GM23338 (cell line): ENCODE measurements at regions not wholly inside any gene's neighbourhood (a gene's known extent, or its start where the extent isn't known, plus 50 kb on each side); places are given as distances from the start of the nearest gene placed in this dataset.

Experiments
- ATAC-seq: fragments of 200-7000 bp; cut with Tn5 transposase; 3 replicates; pipeline ENCODE4 v1.9.1; 2020
- DNase-seq: peaks from one replicate; pipeline ENCODE4 v3.0.0-alpha.2; 2015; ENCODE audit warnings: low spot score
- H2AFZ ChIP-seq: fragments of 200-600 bp; sonication (generic); 2 replicates; pipeline ENCODE4 v1.8.0; 2016; ENCODE audit warnings: antibody characterized with exemption, mild to moderate bottlenecking, moderate library complexity
- H3F3A ChIP-seq: fragments of 200-600 bp; sonication (generic); replicated peaks from 2 replicates; pipeline ENCODE4 v1.8.0; 2017; ENCODE audit warnings: antibody characterized with exemption, mixed run types, low read depth
- H3K27ac ChIP-seq: fragments of 200-600 bp; sonication (generic); 2 replicates; pipeline ENCODE4 v1.6.1; 2016; ENCODE audit warnings: low read depth
- H3K27me3 ChIP-seq: fragments of 200-600 bp; sonication (generic); 2 replicates; pipeline ENCODE4 v1.8.0; 2016; ENCODE audit warnings: mild to moderate bottlenecking, mixed run types, moderate library complexity; ENCODE audit not compliant: insufficient read depth
- H3K36me3 ChIP-seq: fragments of 200-600 bp; sonication (generic); 2 replicates; pipeline ENCODE4 v1.8.0; 2016; ENCODE audit warnings: mild to moderate bottlenecking; ENCODE audit not compliant: insufficient read depth
- H3K4me1 ChIP-seq: fragments of 200-600 bp; sonication (generic); 2 replicates; pipeline ENCODE4 v1.8.0; 2016; ENCODE audit warnings: mild to moderate bottlenecking, moderate library complexity; ENCODE audit not compliant: insufficient read depth
- H3K4me2 ChIP-seq: fragments of 200-600 bp; sonication (generic); 2 replicates; pipeline ENCODE4 v1.7.1; 2017; ENCODE audit warnings: mixed run types
- H3K4me3 ChIP-seq: fragments of 200-600 bp; sonication (generic); 2 replicates; pipeline ENCODE4 v1.6.1; 2016; ENCODE audit warnings: mixed run types
- H3K79me2 ChIP-seq: fragments of 200-600 bp; sonication (generic); replicated peaks from 2 replicates; pipeline ENCODE4 v1.8.0; 2017; ENCODE audit warnings: mild to moderate bottlenecking; ENCODE audit not compliant: insufficient read depth
- H3K9me2 ChIP-seq: fragments of 200-600 bp; sonication (generic); 2 replicates; pipeline ENCODE4 v1.8.0; 2017; ENCODE audit not compliant: insufficient read depth
- H4K20me1 ChIP-seq: fragments of 200-600 bp; sonication (generic); replicated peaks from 2 replicates; pipeline ENCODE4 v1.8.0; 2017; ENCODE audit warnings: mild to moderate bottlenecking; ENCODE audit not compliant: insufficient read depth
- H3K27ac Mint-ChIP-seq: 2 replicates; pipeline ENCODE4 v1.8.0; 2020; ENCODE audit warnings: inconsistent platforms, mild to moderate bottlenecking, moderate library complexity, mixed read lengths
- H3K27me3 Mint-ChIP-seq: 3 replicates; pipeline ENCODE4 v1.8.0; 2022; ENCODE audit warnings: low read depth, mild to moderate bottlenecking, moderate library complexity, mixed read lengths, inconsistent platforms; ENCODE audit not compliant: insufficient read depth, poor library complexity
- H3K36me3 Mint-ChIP-seq: 3 replicates; pipeline ENCODE4 v1.8.0; 2021; ENCODE audit warnings: low read depth, mild to moderate bottlenecking, inconsistent platforms, moderate library complexity, mixed read lengths
- H3K4me1 Mint-ChIP-seq: 3 replicates; pipeline ENCODE4 v1.8.0; 2020; ENCODE audit warnings: mild to moderate bottlenecking, inconsistent platforms, mixed read lengths
- H3K4me3 Mint-ChIP-seq: 3 replicates; pipeline ENCODE4 v1.8.0; 2021; ENCODE audit warnings: moderate library complexity, mild to moderate bottlenecking, inconsistent platforms, mixed read lengths
- H3K9me3 Mint-ChIP-seq: 3 replicates; pipeline ENCODE4 v1.8.0; 2020; ENCODE audit warnings: moderate library complexity, mild to moderate bottlenecking, inconsistent platforms, mixed read lengths
- CREB1 ChIP-seq: fragments of 250-450 bp; sonication (Bioruptor Pico); IDR thresholded peaks from 2 replicates; pipeline ENCODE4 v1.5.0; 2020; ENCODE audit warnings: low read depth, mild to moderate bottlenecking, moderate library complexity
- EZH2 ChIP-seq: fragments of 200-600 bp; sonication (generic); IDR thresholded peaks from one replicate; pipeline ENCODE4 v1.8.0; 2017; ENCODE audit warnings: antibody characterized with exemption, mild to moderate bottlenecking, low read depth; ENCODE audit not compliant: unreplicated experiment
- EZH2phosphoT487 ChIP-seq: fragments of 200-600 bp; sonication (generic); IDR thresholded peaks from one replicate; pipeline ENCODE4 v1.8.1; 2018; ENCODE audit warnings: antibody characterized with exemption; ENCODE audit not compliant: unreplicated experiment
- NANOG ChIP-seq: IDR thresholded peaks from 2 replicates; pipeline ENCODE4 v1.6.1; 2016; ENCODE audit warnings: antibody characterized with exemption, borderline replicate concordance
- POLR2AphosphoS5 ChIP-seq: IDR thresholded peaks from 2 replicates; pipeline ENCODE4 v1.6.1; 2016; ENCODE audit warnings: antibody characterized with exemption, low read depth
- STAT1 ChIP-seq: IDR thresholded peaks from one replicate; pipeline ENCODE4 v1.6.1; 2016; ENCODE audit warnings: antibody characterized with exemption; ENCODE audit not compliant: unreplicated experiment
- ZNF114 ChIP-seq: fragments of 250-450 bp; sonication (Bioruptor Pico); IDR thresholded peaks from 2 replicates; pipeline ENCODE4 v1.5.0; 2020; ENCODE audit warnings: mild to moderate bottlenecking, moderate library complexity
- TF ChIP-seq, protein P1 (sequence below), 2 experiments: fragments of 200-600 bp in 1 of 2; sonication (generic) in 1 of 2; conservative IDR thresholded peaks; 2 replicates each; pipeline versions ENCODE4 v1.5.1 to v1.6.1; 2016 to 2017; ENCODE audit warnings: antibody characterized with exemption in 2 of 2, low read depth in 2 of 2, mild to moderate bottlenecking in 2 of 2, moderate library complexity in 1 of 2
- TF ChIP-seq, protein P2 (sequence below): fragments of 250-450 bp; sonication (Bioruptor Pico); IDR thresholded peaks from 2 replicates; pipeline ENCODE4 v1.5.0; 2020; ENCODE audit warnings: mild to moderate bottlenecking, moderate library complexity
- TF ChIP-seq, protein P3 (sequence below): IDR thresholded peaks from one replicate; pipeline ENCODE4 v1.6.1; 2018; ENCODE audit warnings: antibody characterized with exemption; ENCODE audit not compliant: unreplicated experiment

DNA sequence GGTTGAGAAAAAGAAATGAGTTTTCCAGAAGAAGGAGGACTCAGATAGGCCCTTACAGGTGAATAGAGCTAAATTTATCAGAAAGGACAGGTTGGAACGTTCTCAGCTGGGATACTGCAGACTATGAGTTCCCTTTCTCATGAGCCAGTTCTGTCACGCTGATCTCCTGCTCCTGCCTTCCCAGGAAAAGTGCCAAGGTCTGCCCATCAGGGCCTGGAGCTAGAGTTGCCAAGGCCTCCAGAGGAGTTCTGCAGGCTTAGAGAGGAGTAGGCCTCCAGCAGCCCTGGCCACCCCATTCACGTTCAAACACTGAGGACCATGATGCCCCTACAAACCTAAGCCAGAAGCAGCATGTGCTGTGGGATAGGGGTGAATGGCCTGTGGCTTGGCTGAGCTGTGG, 126.8 kb upstream of the TNR start:
- TF ChIP-seq POLR2AphosphoS5 (no peak), EZH2 (no peak), STAT1 (no peak), ZNF114 (CRISPR knock-in tag) (no peak), NANOG (no peak), EZH2phosphoT487 (no peak)
- Histone ChIP-seq H3K27ac (no peak overlapping the region), H3K36me3 (no peaks in the 10 kb centered on the region), H2AFZ (no peak overlapping the region), H3K27me3 (no peaks in the 10 kb centered on the region), H3K4me1 (peaks cover 25% of the 10 kb centered on the region), H3K4me2 (no peak overlapping the region), H3K4me3 (no peak overlapping the region), H3K79me2 (no peaks in the 10 kb centered on the region), H3F3A (no peaks in the 10 kb centered on the region), H4K20me1 (no peaks in the 10 kb centered on the region), H3K9me2 (peaks cover 12% of the 10 kb centered on the region; the same call in 1 of the 2 replicates)
- Mint-ChIP-seq H3K36me3 (no peaks in the 10 kb centered on the region), H3K27ac (no peak overlapping the region), H3K4me3 (no peak overlapping the region), H3K27me3 (peaks cover 15% of the 10 kb centered on the region), H3K4me1 (peaks cover 30% of the 10 kb centered on the region), H3K9me3 (no peaks in the 10 kb centered on the region)
- ATAC-seq (no peak), DNase-seq (no peak)

DNA sequence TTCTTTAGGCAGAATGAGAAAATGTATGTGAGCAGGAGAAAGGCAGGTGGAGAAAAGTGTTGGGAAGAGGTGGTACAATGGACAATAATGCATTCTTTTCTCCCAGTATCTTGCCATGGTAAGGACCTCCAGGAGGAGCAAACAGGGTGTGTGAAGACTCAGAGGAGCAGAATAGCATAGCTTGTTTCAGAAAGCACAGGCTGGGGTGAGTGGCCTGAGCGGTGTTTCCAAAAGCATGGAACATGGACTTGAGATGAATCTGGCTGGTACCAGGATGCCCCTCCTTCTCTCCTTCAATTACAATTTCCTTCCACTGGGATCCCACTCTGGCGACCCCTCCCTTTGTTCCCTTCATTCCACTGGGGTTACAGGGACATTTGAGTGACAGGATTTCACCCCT, 123.4 kb upstream of the TNR start:
- Mint-ChIP-seq H3K4me3 (peak overlapping the region; percentile 0; the same call in 1 of the 3 replicates), H3K4me1 (peaks cover 59% of the 10 kb centered on the region)
- peak; percentile 9; the same call in 1 of the 3 replicates for ATAC-seq
- TF ChIP-seq ZNF114 (CRISPR knock-in tag) (no peak), CREB1 (CRISPR knock-in tag) (no peak), EZH2phosphoT487 (no peak), EZH2 (no peak)
- TF ChIP-seq, protein P1, sequence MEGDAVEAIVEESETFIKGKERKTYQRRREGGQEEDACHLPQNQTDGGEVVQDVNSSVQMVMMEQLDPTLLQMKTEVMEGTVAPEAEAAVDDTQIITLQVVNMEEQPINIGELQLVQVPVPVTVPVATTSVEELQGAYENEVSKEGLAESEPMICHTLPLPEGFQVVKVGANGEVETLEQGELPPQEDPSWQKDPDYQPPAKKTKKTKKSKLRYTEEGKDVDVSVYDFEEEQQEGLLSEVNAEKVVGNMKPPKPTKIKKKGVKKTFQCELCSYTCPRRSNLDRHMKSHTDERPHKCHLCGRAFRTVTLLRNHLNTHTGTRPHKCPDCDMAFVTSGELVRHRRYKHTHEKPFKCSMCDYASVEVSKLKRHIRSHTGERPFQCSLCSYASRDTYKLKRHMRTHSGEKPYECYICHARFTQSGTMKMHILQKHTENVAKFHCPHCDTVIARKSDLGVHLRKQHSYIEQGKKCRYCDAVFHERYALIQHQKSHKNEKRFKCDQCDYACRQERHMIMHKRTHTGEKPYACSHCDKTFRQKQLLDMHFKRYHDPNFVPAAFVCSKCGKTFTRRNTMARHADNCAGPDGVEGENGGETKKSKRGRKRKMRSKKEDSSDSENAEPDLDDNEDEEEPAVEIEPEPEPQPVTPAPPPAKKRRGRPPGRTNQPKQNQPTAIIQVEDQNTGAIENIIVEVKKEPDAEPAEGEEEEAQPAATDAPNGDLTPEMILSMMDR (conservative IDR thresholded peaks at IDR 0.05; ENCODE audit: low read depth in 2 of 2): no peak
- TF ChIP-seq, protein P2, sequence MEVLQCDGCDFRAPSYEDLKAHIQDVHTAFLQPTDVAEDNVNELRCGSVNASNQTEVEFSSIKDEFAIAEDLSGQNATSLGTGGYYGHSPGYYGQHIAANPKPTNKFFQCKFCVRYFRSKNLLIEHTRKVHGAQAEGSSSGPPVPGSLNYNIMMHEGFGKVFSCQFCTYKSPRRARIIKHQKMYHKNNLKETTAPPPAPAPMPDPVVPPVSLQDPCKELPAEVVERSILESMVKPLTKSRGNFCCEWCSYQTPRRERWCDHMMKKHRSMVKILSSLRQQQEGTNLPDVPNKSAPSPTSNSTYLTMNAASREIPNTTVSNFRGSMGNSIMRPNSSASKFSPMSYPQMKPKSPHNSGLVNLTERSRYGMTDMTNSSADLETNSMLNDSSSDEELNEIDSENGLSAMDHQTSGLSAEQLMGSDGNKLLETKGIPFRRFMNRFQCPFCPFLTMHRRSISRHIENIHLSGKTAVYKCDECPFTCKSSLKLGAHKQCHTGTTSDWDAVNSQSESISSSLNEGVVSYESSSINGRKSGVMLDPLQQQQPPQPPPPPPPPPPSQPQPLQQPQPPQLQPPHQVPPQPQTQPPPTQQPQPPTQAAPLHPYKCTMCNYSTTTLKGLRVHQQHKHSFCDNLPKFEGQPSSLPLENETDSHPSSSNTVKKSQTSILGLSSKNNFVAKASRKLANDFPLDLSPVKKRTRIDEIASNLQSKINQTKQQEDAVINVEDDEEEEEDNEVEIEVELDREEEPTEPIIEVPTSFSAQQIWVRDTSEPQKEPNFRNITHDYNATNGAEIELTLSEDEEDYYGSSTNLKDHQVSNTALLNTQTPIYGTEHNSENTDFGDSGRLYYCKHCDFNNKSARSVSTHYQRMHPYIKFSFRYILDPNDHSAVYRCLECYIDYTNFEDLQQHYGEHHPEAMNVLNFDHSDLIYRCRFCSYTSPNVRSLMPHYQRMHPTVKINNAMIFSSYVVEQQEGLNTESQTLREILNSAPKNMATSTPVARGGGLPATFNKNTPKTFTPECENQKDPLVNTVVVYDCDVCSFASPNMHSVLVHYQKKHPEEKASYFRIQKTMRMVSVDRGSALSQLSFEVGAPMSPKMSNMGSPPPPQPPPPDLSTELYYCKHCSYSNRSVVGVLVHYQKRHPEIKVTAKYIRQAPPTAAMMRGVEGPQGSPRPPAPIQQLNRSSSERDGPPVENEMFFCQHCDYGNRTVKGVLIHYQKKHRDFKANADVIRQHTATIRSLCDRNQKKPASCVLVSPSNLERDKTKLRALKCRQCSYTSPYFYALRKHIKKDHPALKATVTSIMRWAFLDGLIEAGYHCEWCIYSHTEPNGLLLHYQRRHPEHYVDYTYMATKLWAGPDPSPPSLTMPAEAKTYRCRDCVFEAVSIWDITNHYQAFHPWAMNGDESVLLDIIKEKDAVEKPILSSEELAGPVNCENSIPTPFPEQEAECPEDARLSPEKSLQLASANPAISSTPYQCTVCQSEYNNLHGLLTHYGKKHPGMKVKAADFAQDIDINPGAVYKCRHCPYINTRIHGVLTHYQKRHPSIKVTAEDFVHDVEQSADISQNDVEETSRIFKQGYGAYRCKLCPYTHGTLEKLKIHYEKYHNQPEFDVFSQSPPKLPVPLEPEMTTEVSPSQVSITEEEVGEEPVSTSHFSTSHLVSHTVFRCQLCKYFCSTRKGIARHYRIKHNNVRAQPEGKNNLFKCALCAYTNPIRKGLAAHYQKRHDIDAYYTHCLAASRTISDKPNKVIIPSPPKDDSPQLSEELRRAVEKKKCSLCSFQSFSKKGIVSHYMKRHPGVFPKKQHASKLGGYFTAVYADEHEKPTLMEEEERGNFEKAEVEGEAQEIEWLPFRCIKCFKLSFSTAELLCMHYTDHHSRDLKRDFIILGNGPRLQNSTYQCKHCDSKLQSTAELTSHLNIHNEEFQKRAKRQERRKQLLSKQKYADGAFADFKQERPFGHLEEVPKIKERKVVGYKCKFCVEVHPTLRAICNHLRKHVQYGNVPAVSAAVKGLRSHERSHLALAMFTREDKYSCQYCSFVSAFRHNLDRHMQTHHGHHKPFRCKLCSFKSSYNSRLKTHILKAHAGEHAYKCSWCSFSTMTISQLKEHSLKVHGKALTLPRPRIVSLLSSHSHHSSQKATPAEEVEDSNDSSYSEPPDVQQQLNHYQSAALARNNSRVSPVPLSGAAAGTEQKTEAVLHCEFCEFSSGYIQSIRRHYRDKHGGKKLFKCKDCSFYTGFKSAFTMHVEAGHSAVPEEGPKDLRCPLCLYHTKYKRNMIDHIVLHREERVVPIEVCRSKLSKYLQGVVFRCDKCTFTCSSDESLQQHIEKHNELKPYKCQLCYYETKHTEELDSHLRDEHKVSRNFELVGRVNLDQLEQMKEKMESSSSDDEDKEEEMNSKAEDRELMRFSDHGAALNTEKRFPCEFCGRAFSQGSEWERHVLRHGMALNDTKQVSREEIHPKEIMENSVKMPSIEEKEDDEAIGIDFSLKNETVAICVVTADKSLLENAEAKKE: no peak
- TF ChIP-seq, protein P3, sequence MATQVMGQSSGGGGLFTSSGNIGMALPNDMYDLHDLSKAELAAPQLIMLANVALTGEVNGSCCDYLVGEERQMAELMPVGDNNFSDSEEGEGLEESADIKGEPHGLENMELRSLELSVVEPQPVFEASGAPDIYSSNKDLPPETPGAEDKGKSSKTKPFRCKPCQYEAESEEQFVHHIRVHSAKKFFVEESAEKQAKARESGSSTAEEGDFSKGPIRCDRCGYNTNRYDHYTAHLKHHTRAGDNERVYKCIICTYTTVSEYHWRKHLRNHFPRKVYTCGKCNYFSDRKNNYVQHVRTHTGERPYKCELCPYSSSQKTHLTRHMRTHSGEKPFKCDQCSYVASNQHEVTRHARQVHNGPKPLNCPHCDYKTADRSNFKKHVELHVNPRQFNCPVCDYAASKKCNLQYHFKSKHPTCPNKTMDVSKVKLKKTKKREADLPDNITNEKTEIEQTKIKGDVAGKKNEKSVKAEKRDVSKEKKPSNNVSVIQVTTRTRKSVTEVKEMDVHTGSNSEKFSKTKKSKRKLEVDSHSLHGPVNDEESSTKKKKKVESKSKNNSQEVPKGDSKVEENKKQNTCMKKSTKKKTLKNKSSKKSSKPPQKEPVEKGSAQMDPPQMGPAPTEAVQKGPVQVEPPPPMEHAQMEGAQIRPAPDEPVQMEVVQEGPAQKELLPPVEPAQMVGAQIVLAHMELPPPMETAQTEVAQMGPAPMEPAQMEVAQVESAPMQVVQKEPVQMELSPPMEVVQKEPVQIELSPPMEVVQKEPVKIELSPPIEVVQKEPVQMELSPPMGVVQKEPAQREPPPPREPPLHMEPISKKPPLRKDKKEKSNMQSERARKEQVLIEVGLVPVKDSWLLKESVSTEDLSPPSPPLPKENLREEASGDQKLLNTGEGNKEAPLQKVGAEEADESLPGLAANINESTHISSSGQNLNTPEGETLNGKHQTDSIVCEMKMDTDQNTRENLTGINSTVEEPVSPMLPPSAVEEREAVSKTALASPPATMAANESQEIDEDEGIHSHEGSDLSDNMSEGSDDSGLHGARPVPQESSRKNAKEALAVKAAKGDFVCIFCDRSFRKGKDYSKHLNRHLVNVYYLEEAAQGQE: no peak

More for the DNA sequence above, 123.4 kb upstream of the TNR start:
- Histone ChIP-seq H3K79me2 (no peaks in the 10 kb centered on the region), H3K36me3 (no peaks in the 10 kb centered on the region), H3K4me3 (no peak overlapping the region), H3K4me1 (peaks cover 54% of the 10 kb centered on the region), H3K9me2 (0 out of 2 replicates have a peak, but pooled peaks cover 11% of the 10 kb centered on the region), H2AFZ (no peak overlapping the region), H3K27ac (no peak overlapping the region), H3K4me2 (peak overlapping the region; percentile 50), H4K20me1 (no peaks in the 10 kb centered on the region), H3F3A (no peaks in the 10 kb centered on the region), H3K27me3 (peaks cover 13% of the 10 kb centered on the region; the same call in 1 of the 2 replicates)
- Mint-ChIP-seq H3K9me3 (no peaks in the 10 kb centered on the region), H3K27me3 (peaks cover 26% of the 10 kb centered on the region), H3K36me3 (no peaks in the 10 kb centered on the region), H3K27ac (no peak overlapping the region)
- peak; percentile 34 for DNase-seq
